ENCODE measurements at regions not wholly inside any gene's neighbourhood (a gene's known extent, or its start where the extent isn't known, plus 50 kb on each side); places are given as distances from the start of the nearest gene placed in this dataset.

GRCh38 chr13:81659984-81660383, 1319.1 kb upstream of the SPRY2 start:
- TF ChIP-seq CTCF (IDR thresholded peaks at IDR 0.05) (no peak), POLR2A (IDR thresholded peaks at IDR 0.05) (no peak)
